GM23338 (cell line): ENCODE measurements at regions not wholly inside any gene's neighbourhood (a gene's known extent, or its start where the extent isn't known, plus 50 kb on each side); places are given as distances from the start of the nearest gene placed in this dataset.

ENCODE experiments used
- ATAC-seq: fragments of 200-7000 bp; cut with Tn5 transposase; 3 replicates; pipeline ENCODE4 v1.9.1; 2020
- DNase-seq: peaks from one replicate; pipeline ENCODE4 v3.0.0-alpha.2; 2015; ENCODE audit warnings: low spot score
- H2AFZ ChIP-seq: fragments of 200-600 bp; sonication (generic); 2 replicates; pipeline ENCODE4 v1.8.0; 2016; ENCODE audit warnings: antibody characterized with exemption, mild to moderate bottlenecking, moderate library complexity
- H3F3A ChIP-seq: fragments of 200-600 bp; sonication (generic); replicated peaks from 2 replicates; pipeline ENCODE4 v1.8.0; 2017; ENCODE audit warnings: antibody characterized with exemption, mixed run types, low read depth
- H3K27ac ChIP-seq: fragments of 200-600 bp; sonication (generic); 2 replicates; pipeline ENCODE4 v1.6.1; 2016; ENCODE audit warnings: low read depth
- H3K27me3 ChIP-seq: fragments of 200-600 bp; sonication (generic); 2 replicates; pipeline ENCODE4 v1.8.0; 2016; ENCODE audit warnings: mild to moderate bottlenecking, mixed run types, moderate library complexity; ENCODE audit not compliant: insufficient read depth
- H3K36me3 ChIP-seq: fragments of 200-600 bp; sonication (generic); 2 replicates; pipeline ENCODE4 v1.8.0; 2016; ENCODE audit warnings: mild to moderate bottlenecking; ENCODE audit not compliant: insufficient read depth
- H3K4me1 ChIP-seq: fragments of 200-600 bp; sonication (generic); 2 replicates; pipeline ENCODE4 v1.8.0; 2016; ENCODE audit warnings: mild to moderate bottlenecking, moderate library complexity; ENCODE audit not compliant: insufficient read depth
- H3K4me2 ChIP-seq: fragments of 200-600 bp; sonication (generic); 2 replicates; pipeline ENCODE4 v1.7.1; 2017; ENCODE audit warnings: mixed run types
- H3K4me3 ChIP-seq: fragments of 200-600 bp; sonication (generic); 2 replicates; pipeline ENCODE4 v1.6.1; 2016; ENCODE audit warnings: mixed run types
- H3K79me2 ChIP-seq: fragments of 200-600 bp; sonication (generic); replicated peaks from 2 replicates; pipeline ENCODE4 v1.8.0; 2017; ENCODE audit warnings: mild to moderate bottlenecking; ENCODE audit not compliant: insufficient read depth
- H3K9me2 ChIP-seq: fragments of 200-600 bp; sonication (generic); 2 replicates; pipeline ENCODE4 v1.8.0; 2017; ENCODE audit not compliant: insufficient read depth
- H4K20me1 ChIP-seq: fragments of 200-600 bp; sonication (generic); replicated peaks from 2 replicates; pipeline ENCODE4 v1.8.0; 2017; ENCODE audit warnings: mild to moderate bottlenecking; ENCODE audit not compliant: insufficient read depth
- H3K27ac Mint-ChIP-seq: 2 replicates; pipeline ENCODE4 v1.8.0; 2020; ENCODE audit warnings: inconsistent platforms, mild to moderate bottlenecking, moderate library complexity, mixed read lengths
- H3K27me3 Mint-ChIP-seq: 3 replicates; pipeline ENCODE4 v1.8.0; 2022; ENCODE audit warnings: low read depth, mild to moderate bottlenecking, moderate library complexity, mixed read lengths, inconsistent platforms; ENCODE audit not compliant: insufficient read depth, poor library complexity
- H3K36me3 Mint-ChIP-seq: 3 replicates; pipeline ENCODE4 v1.8.0; 2021; ENCODE audit warnings: low read depth, mild to moderate bottlenecking, inconsistent platforms, moderate library complexity, mixed read lengths
- H3K4me1 Mint-ChIP-seq: 3 replicates; pipeline ENCODE4 v1.8.0; 2020; ENCODE audit warnings: mild to moderate bottlenecking, inconsistent platforms, mixed read lengths
- H3K4me3 Mint-ChIP-seq: 3 replicates; pipeline ENCODE4 v1.8.0; 2021; ENCODE audit warnings: moderate library complexity, mild to moderate bottlenecking, inconsistent platforms, mixed read lengths
- H3K9me3 Mint-ChIP-seq: 3 replicates; pipeline ENCODE4 v1.8.0; 2020; ENCODE audit warnings: moderate library complexity, mild to moderate bottlenecking, inconsistent platforms, mixed read lengths
- EZH2 ChIP-seq: fragments of 200-600 bp; sonication (generic); IDR thresholded peaks from one replicate; pipeline ENCODE4 v1.8.0; 2017; ENCODE audit warnings: antibody characterized with exemption, mild to moderate bottlenecking, low read depth; ENCODE audit not compliant: unreplicated experiment
- EZH2phosphoT487 ChIP-seq: fragments of 200-600 bp; sonication (generic); IDR thresholded peaks from one replicate; pipeline ENCODE4 v1.8.1; 2018; ENCODE audit warnings: antibody characterized with exemption; ENCODE audit not compliant: unreplicated experiment
- JUNB ChIP-seq: IDR thresholded peaks from one replicate; pipeline ENCODE4 v1.6.1; 2016; ENCODE audit warnings: antibody characterized with exemption; ENCODE audit not compliant: unreplicated experiment
- NANOG ChIP-seq: IDR thresholded peaks from 2 replicates; pipeline ENCODE4 v1.6.1; 2016; ENCODE audit warnings: antibody characterized with exemption, borderline replicate concordance
- POLR2AphosphoS5 ChIP-seq: IDR thresholded peaks from 2 replicates; pipeline ENCODE4 v1.6.1; 2016; ENCODE audit warnings: antibody characterized with exemption, low read depth
- STAT1 ChIP-seq: IDR thresholded peaks from one replicate; pipeline ENCODE4 v1.6.1; 2016; ENCODE audit warnings: antibody characterized with exemption; ENCODE audit not compliant: unreplicated experiment
- ZNF114 ChIP-seq: fragments of 250-450 bp; sonication (Bioruptor Pico); IDR thresholded peaks from 2 replicates; pipeline ENCODE4 v1.5.0; 2020; ENCODE audit warnings: mild to moderate bottlenecking, moderate library complexity
- ZNF462 ChIP-seq: fragments of 250-450 bp; sonication (Bioruptor Pico); IDR thresholded peaks from 2 replicates; pipeline ENCODE4 v1.5.0; 2020; ENCODE audit warnings: mild to moderate bottlenecking, moderate library complexity

- TF ChIP-seq ZNF462: no peak
- no peak for TF ChIP-seq NANOG
- no peak for TF ChIP-seq EZH2
These were observed 828.2 kb upstream of the MAP3K7 start (continued) for GRCh38 chr6:91415031-91415605.

GRCh38 chr6:91412532-91412931 is 825.7 kb upstream of the MAP3K7 start:
- H3K9me2 ChIP-seq: no peaks in the 10 kb centered on the region
- DNase-seq: no peak
- H3K27me3 Mint-ChIP-seq: no peaks in the 10 kb centered on the region

More at GRCh38 chr6:91412532-91412931, 825.7 kb upstream of the MAP3K7 start:
- H3K4me1 Mint-ChIP-seq: peaks cover 5% of the 10 kb centered on the region
- TF ChIP-seq POLR2AphosphoS5 (no peak), STAT1 (no peak), ZNF114 (CRISPR knock-in tag) (no peak), JUNB (no peak), EZH2phosphoT487 (no peak)
- Histone ChIP-seq H3K36me3 (no peaks in the 10 kb centered on the region), H3K4me2 (no peak overlapping the region), H3K4me1 (no peaks in the 10 kb centered on the region; the same call in 1 of the 2 replicates), H3K79me2 (no peaks in the 10 kb centered on the region), H2AFZ (no peak overlapping the region), H3K4me3 (no peak overlapping the region), H3K27me3 (no peaks in the 10 kb centered on the region), H3K27ac (no peak overlapping the region), H3F3A (no peaks in the 10 kb centered on the region), H4K20me1 (no peaks in the 10 kb centered on the region)
- no peak overlapping the region for H3K4me3 Mint-ChIP-seq
- no peaks in the 10 kb centered on the region; the same call in 2 of the 3 replicates for H3K9me3 Mint-ChIP-seq
- no peak for ATAC-seq
- H3K27ac Mint-ChIP-seq: no peak overlapping the region
- no peaks in the 10 kb centered on the region for H3K36me3 Mint-ChIP-seq
